ENCODE measurements at regions not wholly inside any gene's neighbourhood (a gene's known extent, or its start where the extent isn't known, plus 50 kb on each side); places are given as distances from the start of the nearest gene placed in this dataset.
"Not testable (repeated sequence)": the region's sequence is repeated elsewhere in the genome, so short reads cannot be mapped to it uniquely, and the experiment has no call there.

- DNase-seq, result no peak
These were observed 707.5 kb upstream of the FSHR start for GRCh38 chr2:49861821-49862220.

GRCh38 chr2:49860834-49861233 lies 706.5 kb upstream of the FSHR start:
- no peak for DNase-seq

- no peak for DNase-seq
These were observed 705.9 kb upstream of the FSHR start for GRCh38 chr2:49860170-49860569.

GRCh38 chr2:49858657-49859056 lies 704.3 kb upstream of the FSHR start:
- no peak for DNase-seq

GRCh38 chr2:49858113-49858490 lies 703.8 kb upstream of the FSHR start:
- DNase-seq, result no peak

- no peak for DNase-seq
These were observed 703.2 kb upstream of the FSHR start for GRCh38 chr2:49857371-49858112.

- DNase-seq, result no peak
These were observed 691.4 kb upstream of the FSHR start for GRCh38 chr2:49845671-49846070.

GRCh38 chr2:49845021-49845420 lies 690.7 kb upstream of the FSHR start:
- no peak for DNase-seq

- DNase-seq, result not testable (repeated sequence)
These were observed 689.8 kb upstream of the FSHR start for GRCh38 chr2:49844113-49844512.

- no peak for DNase-seq
These were observed 689.0 kb upstream of the FSHR start for GRCh38 chr2:49843314-49843713.

GRCh38 chr2:49840428-49840975 lies 686.2 kb upstream of the FSHR start:
- no peak for DNase-seq

- DNase-seq, result no peak
These were observed 685.5 kb upstream of the FSHR start for GRCh38 chr2:49839818-49840217.

- DNase-seq, result no peak
These were observed 683.4 kb upstream of the FSHR start for GRCh38 chr2:49837561-49838293.

- DNase-seq, result no peak
These were observed 681.7 kb upstream of the FSHR start for GRCh38 chr2:49836017-49836416.

- no peak for DNase-seq
These were observed 680.1 kb upstream of the FSHR start for GRCh38 chr2:49834433-49834832.

GRCh38 chr2:49832555-49832954 lies 678.2 kb upstream of the FSHR start:
- DNase-seq, result no peak

- no peak for DNase-seq
These were observed 677.5 kb upstream of the FSHR start for GRCh38 chr2:49831698-49832367.

- DNase-seq, result no peak
These were observed 676.5 kb upstream of the FSHR start for GRCh38 chr2:49830846-49831245.

GRCh38 chr2:49827366-49827765 lies 673.1 kb upstream of the FSHR start:
- DNase-seq, result no peak

- no peak for DNase-seq
These were observed 658.9 kb upstream of the FSHR start for GRCh38 chr2:49813208-49813607.

GRCh38 chr2:49812730-49813129 lies 658.4 kb upstream of the FSHR start:
- no peak for DNase-seq

GRCh38 chr2:49811502-49811901 lies 657.2 kb upstream of the FSHR start:
- no peak for DNase-seq

GRCh38 chr2:49807689-49808088 lies 653.4 kb upstream of the FSHR start:
- DNase-seq, result no peak

GRCh38 chr2:49804111-49804510 lies 649.8 kb upstream of the FSHR start:
- no peak for DNase-seq

Data from DMS 273 treated with DMSO at 0.1 percent for 48 hours (cell line).